Activated CD4-positive, alpha-beta memory T cell treated with anti-CD3 and anti-CD28 coated beads for 36 hours (primary cell): ENCODE measurements at regions not wholly inside any gene's neighbourhood (a gene's known extent, or its start where the extent isn't known, plus 50 kb on each side); places are given as distances from the start of the nearest gene placed in this dataset.

ENCODE experiments used
- CTCF ChIA-PET: fragments of 350-600 bp; sonication (Branson Sonifier 250); formaldehyde crosslinking; loops from one replicate; lab custom pipeline; 2021; ENCODE audit warnings: antibody characterized with exemption, inconsistent platforms; lab: Charles Lee
- POLR2A ChIA-PET: fragments of 350-600 bp; sonication (Branson Sonifier 250); formaldehyde crosslinking; loops from one replicate; lab custom pipeline; 2021; ENCODE audit warnings: antibody characterized with exemption; lab: Charles Lee
- DNase-seq: peaks from one replicate; pipeline ENCODE4 v3.0.0-alpha.2; 2020
- H3K27ac Mint-ChIP-seq: one replicate; pipeline ENCODE4 v1.8.0; 2021; ENCODE audit warnings: mixed read lengths
- H3K27me3 Mint-ChIP-seq: one replicate; pipeline ENCODE4 v1.8.0; 2021; ENCODE audit warnings: mixed read lengths
- H3K36me3 Mint-ChIP-seq: one replicate; pipeline ENCODE4 v1.8.0; 2021; ENCODE audit warnings: mixed read lengths
- H3K4me1 Mint-ChIP-seq: one replicate; pipeline ENCODE4 v1.8.0; 2021; ENCODE audit warnings: low read depth, mixed read lengths
- H3K4me3 Mint-ChIP-seq: one replicate; pipeline ENCODE4 v1.8.0; 2021; ENCODE audit warnings: mild to moderate bottlenecking, mixed read lengths
- H3K9me3 Mint-ChIP-seq: one replicate; pipeline ENCODE4 v1.8.0; 2021; ENCODE audit warnings: mixed read lengths
- intact Hi-C: fragments of 100-400 bp; cut with micrococcal nuclease; formaldehyde crosslinking; loops from one replicate; pipeline ENCODE4 v1.15.1; 2023

DNA sequence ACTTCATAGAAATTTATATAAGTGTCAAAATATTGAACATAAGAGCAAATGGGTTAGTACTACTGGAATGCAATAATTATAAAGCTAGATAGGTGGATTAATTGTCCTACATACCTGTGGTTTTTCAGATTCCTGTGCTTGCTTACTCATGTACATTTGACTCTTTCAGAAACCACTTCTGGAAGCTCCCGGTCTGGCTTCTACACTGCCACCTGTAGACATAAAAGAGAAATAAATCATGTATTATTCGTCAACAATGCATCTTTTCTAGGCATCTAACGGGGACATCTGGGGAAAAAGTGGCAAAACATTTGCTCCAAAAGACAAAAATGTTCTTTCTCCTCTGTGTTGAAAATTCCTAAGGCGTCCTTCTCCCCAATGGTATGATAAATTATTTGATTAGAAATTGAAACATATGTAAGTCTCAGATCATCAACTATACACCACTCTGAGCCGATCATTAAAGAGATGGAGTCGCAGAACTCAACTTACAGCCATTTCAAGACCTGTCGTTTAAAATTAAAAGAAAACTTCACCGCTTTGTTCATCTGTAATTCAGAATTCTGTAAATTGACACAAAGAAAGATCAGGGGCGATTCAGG lies 648.7 kb upstream of the DIPK2B start:
- intact Hi-C loops = loop anchor here (1.0 to 2.0 kb wide), 2 partner anchors 43 to 79 kb away; no protein-coding TSS in a partner anchor
- DNase-seq = peak; percentile 40
- Mint-ChIP-seq H3K9me3 (no peaks in the 10 kb centered on the region), H3K36me3 (peaks cover 40% of the 10 kb centered on the region), H3K27ac (peak overlapping the region; percentile 99), H3K4me3 (peak overlapping the region; percentile 95), H3K4me1 (peaks cover 39% of the 10 kb centered on the region), H3K27me3 (no peaks in the 10 kb centered on the region)
- POLR2A ChIA-PET = interaction anchor here (0.5 to 4.3 kb wide), 7 partner anchors 14 to 478 kb away, joined by 3 to 64 read pairs (median 5); no protein-coding TSS in a partner anchor
- CTCF ChIA-PET = interaction anchor here (0.9 to 2.3 kb wide), 4 partner anchors 9 to 84 kb away, joined by 3 to 9 read pairs (median 4); no protein-coding TSS in a partner anchor

GRCh38 chrX:45847961-45848360 lies 647.3 kb upstream of the DIPK2B start:
- DNase-seq = no peak
- H3K9me3 Mint-ChIP-seq = no peaks in the 10 kb centered on the region
- ChIA-PET CTCF (interaction anchor here (1.1 to 2.3 kb wide), 2 partner anchors 46 kb away, joined by 5 to 9 read pairs; no protein-coding TSS in a partner anchor), POLR2A (interaction anchor here (1.0 to 1.5 kb wide), 2 partner anchors 40 to 83 kb away, joined by 3 to 6 read pairs; no protein-coding TSS in a partner anchor)
- peaks cover 40% of the 10 kb centered on the region for H3K4me1 Mint-ChIP-seq
- H3K27me3 Mint-ChIP-seq = no peaks in the 10 kb centered on the region
- H3K36me3 Mint-ChIP-seq = peaks cover 51% of the 10 kb centered on the region
- H3K27ac Mint-ChIP-seq = peak overlapping the region; percentile 76
- peak overlapping the region; percentile 69 for H3K4me3 Mint-ChIP-seq
- intact Hi-C loops = loop anchor here (2.0 kb wide), 1 partner anchor 77 kb away; no protein-coding TSS in a partner anchor

DNA sequence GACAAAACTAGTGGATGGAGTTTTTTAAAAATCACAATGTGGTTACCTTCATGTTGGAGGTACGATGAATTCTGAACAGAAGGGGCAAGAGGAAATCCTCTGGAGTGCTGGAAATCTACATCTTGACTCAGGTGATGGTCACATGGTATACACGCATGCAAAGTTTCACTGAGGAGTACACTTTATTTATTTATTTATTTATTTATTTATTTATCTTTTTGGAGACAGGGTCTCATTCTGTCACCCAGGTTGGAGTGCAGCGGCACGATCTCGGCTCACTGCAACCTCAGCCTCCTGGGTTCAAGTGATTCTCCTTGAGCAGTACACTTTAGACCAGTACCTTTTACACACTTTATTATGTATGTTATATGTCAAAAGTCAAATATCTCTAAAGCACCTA lies 645.7 kb upstream of the DIPK2B start:
- no peaks in the 10 kb centered on the region for H3K27me3 Mint-ChIP-seq
- H3K27ac Mint-ChIP-seq = peak overlapping the region; percentile 77
- H3K9me3 Mint-ChIP-seq = no peaks in the 10 kb centered on the region
- H3K36me3 Mint-ChIP-seq = peaks cover 62% of the 10 kb centered on the region
- POLR2A ChIA-PET = interaction anchor here (0.9 to 1.3 kb wide), 3 partner anchors 15 to 80 kb away, joined by 4 read pairs; no protein-coding TSS in a partner anchor
- no peak for DNase-seq
- peak overlapping the region; percentile 64 for H3K4me3 Mint-ChIP-seq
- intact Hi-C loops = no loop called here
- CTCF ChIA-PET = interaction anchor here (0.9 kb wide), 1 partner anchor 78 kb away, joined by 3 read pairs; no protein-coding TSS in a partner anchor
- peaks cover 45% of the 10 kb centered on the region for H3K4me1 Mint-ChIP-seq

GRCh38 chrX:45845142-45845541 lies 644.5 kb upstream of the DIPK2B start:
- H3K4me3 Mint-ChIP-seq = peak overlapping the region; percentile 43
- peak overlapping the region; percentile 77 for H3K27ac Mint-ChIP-seq
- H3K36me3 Mint-ChIP-seq = peaks cover 61% of the 10 kb centered on the region
- H3K9me3 Mint-ChIP-seq = no peaks in the 10 kb centered on the region
- H3K27me3 Mint-ChIP-seq = no peaks in the 10 kb centered on the region
- intact Hi-C loops = loop anchor here (1.0 kb wide), 1 partner anchor 42 kb away; no protein-coding TSS in a partner anchor
- ChIA-PET POLR2A (interaction anchor here (0.9 to 1.3 kb wide), 6 partner anchors 12 to 78 kb away, joined by 3 to 4 read pairs (median 3); no protein-coding TSS in a partner anchor), CTCF (interaction anchor here (0.7 to 1.2 kb wide), 3 partner anchors 14 to 77 kb away, joined by 3 to 5 read pairs (median 3); no protein-coding TSS in a partner anchor)
- H3K4me1 Mint-ChIP-seq = peaks cover 49% of the 10 kb centered on the region
- DNase-seq = peak; percentile 43

- Mint-ChIP-seq H3K36me3 (peaks cover 51% of the 10 kb centered on the region), H3K4me1 (peaks cover 49% of the 10 kb centered on the region), H3K9me3 (no peaks in the 10 kb centered on the region), H3K4me3 (no peak overlapping the region), H3K27ac (peak overlapping the region; percentile 86), H3K27me3 (no peaks in the 10 kb centered on the region)
- DNase-seq = no peak
- intact Hi-C loops = loop anchor here (2.0 kb wide), 1 partner anchor 19 kb away; no protein-coding TSS in a partner anchor
- ChIA-PET POLR2A (interaction anchor here (1.1 to 2.2 kb wide), 2 partner anchors 37 to 85 kb away, joined by 4 to 7 read pairs; no protein-coding TSS in a partner anchor), CTCF (interaction anchor here (0.9 to 1.6 kb wide), 2 partner anchors 19 to 533 kb away, joined by 3 to 4 read pairs; no protein-coding TSS in a partner anchor)
These were observed 642.8 kb upstream of the DIPK2B start for GRCh38 chrX:45843518-45843917.

DNA sequence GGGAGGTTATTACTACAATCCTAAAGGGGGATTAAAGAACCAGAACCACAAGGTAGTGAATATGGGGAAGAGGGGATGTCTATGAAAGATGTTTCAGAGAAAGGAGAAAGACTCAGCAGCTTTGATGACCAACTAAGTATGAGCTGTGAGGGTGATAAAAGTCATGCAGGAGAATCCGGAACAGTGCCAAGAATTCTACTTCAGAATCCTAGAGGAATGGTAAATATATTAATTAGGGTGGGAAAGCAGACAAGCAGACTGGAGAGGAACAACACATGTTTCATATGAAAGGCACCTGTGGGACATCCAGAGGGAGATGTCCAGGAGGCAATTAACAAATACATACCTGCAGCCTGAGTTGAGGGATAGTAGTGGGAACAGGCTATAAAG lies 642.2 kb upstream of the DIPK2B start:
- H3K36me3 Mint-ChIP-seq = peaks cover 49% of the 10 kb centered on the region
- no peak overlapping the region for H3K4me3 Mint-ChIP-seq

GRCh38 chrX:45842207-45842925 lies 641.7 kb upstream of the DIPK2B start:
- peak overlapping the region; percentile 21 for H3K4me3 Mint-ChIP-seq
- H3K27me3 Mint-ChIP-seq = no peaks in the 10 kb centered on the region
- ChIA-PET POLR2A (interaction anchor here (1.0 to 2.2 kb wide), 3 partner anchors 9 to 39 kb away, joined by 3 to 7 read pairs (median 3); no protein-coding TSS in a partner anchor), CTCF (interaction anchor here (0.8 to 2.0 kb wide), 5 partner anchors 10 to 534 kb away, joined by 3 to 7 read pairs (median 4); no protein-coding TSS in a partner anchor)
- H3K36me3 Mint-ChIP-seq = peaks cover 44% of the 10 kb centered on the region
- no peaks in the 10 kb centered on the region for H3K9me3 Mint-ChIP-seq
- intact Hi-C loops = loop anchor here (2.0 kb wide), 1 partner anchor 18 kb away; no protein-coding TSS in a partner anchor
- peaks cover 47% of the 10 kb centered on the region for H3K4me1 Mint-ChIP-seq
- no peak for DNase-seq
- H3K27ac Mint-ChIP-seq = peak overlapping the region; percentile 86

More for the DNA sequence above, 642.2 kb upstream of the DIPK2B start:
- no peaks in the 10 kb centered on the region for H3K9me3 Mint-ChIP-seq
- peaks cover 48% of the 10 kb centered on the region for H3K4me1 Mint-ChIP-seq
- no peak for DNase-seq
- H3K27ac Mint-ChIP-seq = peak overlapping the region; percentile 86
- CTCF ChIA-PET = interaction anchor here (0.8 to 2.0 kb wide), 4 partner anchors 19 to 533 kb away, joined by 3 to 7 read pairs (median 4); no protein-coding TSS in a partner anchor
- POLR2A ChIA-PET = interaction anchor here (1.0 to 2.2 kb wide), 3 partner anchors 8 to 40 kb away, joined by 3 to 7 read pairs (median 3); no protein-coding TSS in a partner anchor
- no peaks in the 10 kb centered on the region for H3K27me3 Mint-ChIP-seq
- intact Hi-C loops = loop anchor here (2.0 kb wide), 1 partner anchor 18 kb away; no protein-coding TSS in a partner anchor

GRCh38 chrX:45840411-45840950 lies 639.8 kb upstream of the DIPK2B start:
- DNase-seq = no peak
- Mint-ChIP-seq H3K4me3 (no peak overlapping the region), H3K9me3 (no peaks in the 10 kb centered on the region), H3K4me1 (peaks cover 42% of the 10 kb centered on the region), H3K36me3 (peaks cover 35% of the 10 kb centered on the region), H3K27me3 (no peaks in the 10 kb centered on the region), H3K27ac (no peak overlapping the region)
- ChIA-PET POLR2A (no interaction called here), CTCF (interaction anchor here (1.1 kb wide), 1 partner anchor 9 kb away, joined by 4 read pairs; no protein-coding TSS in a partner anchor)
- intact Hi-C loops = no loop called here

DNA sequence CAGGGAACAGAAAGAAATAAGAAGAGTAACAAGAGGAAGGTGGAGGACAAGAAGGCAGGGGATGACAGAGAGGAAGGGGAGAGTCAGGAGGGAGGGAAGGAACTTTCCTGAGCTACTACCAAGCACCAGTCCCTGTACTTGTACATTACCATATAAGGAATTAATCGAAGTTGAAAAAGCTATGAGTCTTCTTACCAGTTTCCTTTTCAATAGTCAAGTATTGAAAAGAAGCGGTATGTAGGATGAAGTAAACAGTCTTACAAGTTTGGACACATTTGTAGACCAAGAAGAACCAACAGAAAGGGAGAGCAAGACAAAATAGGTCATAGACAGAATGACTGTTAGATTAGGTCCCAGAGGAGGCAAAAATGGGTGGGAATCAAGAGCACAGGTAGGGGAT lies 629.7 kb upstream of the DIPK2B start:
- Mint-ChIP-seq H3K36me3 (peaks cover 39% of the 10 kb centered on the region), H3K27ac (peak overlapping the region; percentile 94), H3K4me3 (peak overlapping the region; percentile 39), H3K4me1 (peaks cover 65% of the 10 kb centered on the region), H3K27me3 (no peaks in the 10 kb centered on the region), H3K9me3 (no peaks in the 10 kb centered on the region)
- CTCF ChIA-PET = interaction anchor here (0.5 to 1.1 kb wide), 3 partner anchors 15 to 78 kb away, joined by 3 to 5 read pairs (median 4); no protein-coding TSS in a partner anchor
- DNase-seq = no peak
- intact Hi-C loops = no loop called here
- POLR2A ChIA-PET = interaction anchor here (0.8 to 1.0 kb wide), 4 partner anchors 19 to 120 kb away, joined by 3 read pairs; no protein-coding TSS in a partner anchor

- peak; percentile 77 for DNase-seq
- ChIA-PET POLR2A (interaction anchor here (0.6 to 1.4 kb wide), 4 partner anchors 12 to 66 kb away, joined by 3 to 4 read pairs (median 3); no protein-coding TSS in a partner anchor), CTCF (interaction anchor here (0.9 to 1.6 kb wide), 8 partner anchors 13 to 584 kb away, joined by 4 to 7 read pairs (median 4); no protein-coding TSS in a partner anchor)
- Mint-ChIP-seq H3K4me1 (peaks cover 57% of the 10 kb centered on the region), H3K4me3 (no peak overlapping the region), H3K27me3 (no peaks in the 10 kb centered on the region), H3K27ac (peak overlapping the region; percentile 89), H3K36me3 (peaks cover 32% of the 10 kb centered on the region), H3K9me3 (no peaks in the 10 kb centered on the region)
- intact Hi-C loops = loop anchor here (1.0 to 2.0 kb wide), 3 partner anchors 16 to 21 kb away; no protein-coding TSS in a partner anchor
These were observed 623.8 kb upstream of the DIPK2B start for GRCh38 chrX:45824471-45824870.
